ENCODE measurements at regions not wholly inside any gene's neighbourhood (a gene's known extent, or its start where the extent isn't known, plus 50 kb on each side); places are given as distances from the start of the nearest gene placed in this dataset.

DNA sequence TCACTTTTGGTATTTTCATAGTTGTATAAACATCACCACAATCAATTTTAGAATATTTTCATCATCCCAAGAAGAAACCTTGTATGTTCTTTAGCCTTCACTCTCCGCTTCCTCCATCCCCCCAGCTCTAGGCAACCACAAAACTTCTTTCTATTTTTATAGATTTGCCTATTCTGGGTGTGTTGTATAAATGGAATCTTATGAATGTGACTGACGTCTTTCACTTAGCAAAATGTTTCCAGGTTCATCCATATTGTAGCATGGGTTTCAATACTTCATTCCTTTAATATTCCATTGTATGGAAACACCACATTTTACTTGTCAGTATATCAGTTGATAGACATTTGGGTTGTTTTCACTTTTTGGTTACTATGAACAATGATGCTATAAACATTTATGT, 335.8 kb upstream of the GOLIM4 start:
- DNase-seq, result no peak

DNA sequence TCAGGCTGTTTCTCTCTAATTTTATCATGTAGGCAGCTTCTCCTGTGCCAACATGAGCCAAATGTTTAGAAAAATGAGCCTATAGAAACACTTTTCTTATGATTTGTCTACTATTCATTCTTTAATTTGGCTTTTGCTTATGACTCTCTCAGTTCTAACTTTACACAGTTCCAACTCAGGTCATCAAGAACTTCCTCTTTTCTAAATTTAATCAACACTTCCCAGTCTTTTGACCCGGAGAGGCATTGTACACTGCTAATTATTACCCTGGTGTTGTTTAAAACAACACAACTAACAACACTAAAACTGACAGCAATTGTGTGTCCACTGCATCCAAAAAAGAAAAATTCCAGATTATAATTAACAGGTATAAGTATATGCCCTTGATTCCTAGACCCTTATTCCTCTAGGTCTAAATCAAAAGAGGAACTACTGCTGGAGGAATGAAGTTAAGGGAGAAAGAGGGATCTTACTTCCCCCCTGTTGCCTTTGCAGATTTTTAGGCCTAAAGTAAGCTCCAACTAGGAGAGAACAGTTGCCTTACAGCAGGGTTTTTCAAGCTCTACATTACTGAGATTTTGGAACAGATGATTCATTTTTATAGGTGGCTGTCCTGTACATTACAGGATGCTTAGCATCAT, 332.2 kb upstream of the GOLIM4 start:
- DNase-seq, result no peak

DNA sequence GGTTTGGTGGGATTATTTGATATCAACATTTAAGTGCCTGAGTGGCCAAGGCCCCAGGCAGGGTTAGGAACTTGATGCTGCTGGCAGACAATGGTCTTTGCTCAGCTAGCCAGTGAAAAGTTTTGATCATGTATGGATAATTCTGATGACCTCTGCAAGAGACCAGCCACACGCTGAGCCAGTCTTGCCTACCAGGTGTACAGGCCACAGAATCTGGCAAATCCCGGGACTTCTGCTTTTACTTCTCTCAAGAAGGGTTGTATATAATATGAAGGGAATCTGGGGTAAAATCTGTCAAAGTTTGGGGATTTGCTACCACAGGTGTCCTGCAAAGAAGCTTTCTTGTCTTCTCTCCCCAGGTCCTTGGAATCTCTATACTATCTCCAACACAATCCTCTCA, 331.4 kb upstream of the GOLIM4 start:
- DNase-seq, result no peak

DNA sequence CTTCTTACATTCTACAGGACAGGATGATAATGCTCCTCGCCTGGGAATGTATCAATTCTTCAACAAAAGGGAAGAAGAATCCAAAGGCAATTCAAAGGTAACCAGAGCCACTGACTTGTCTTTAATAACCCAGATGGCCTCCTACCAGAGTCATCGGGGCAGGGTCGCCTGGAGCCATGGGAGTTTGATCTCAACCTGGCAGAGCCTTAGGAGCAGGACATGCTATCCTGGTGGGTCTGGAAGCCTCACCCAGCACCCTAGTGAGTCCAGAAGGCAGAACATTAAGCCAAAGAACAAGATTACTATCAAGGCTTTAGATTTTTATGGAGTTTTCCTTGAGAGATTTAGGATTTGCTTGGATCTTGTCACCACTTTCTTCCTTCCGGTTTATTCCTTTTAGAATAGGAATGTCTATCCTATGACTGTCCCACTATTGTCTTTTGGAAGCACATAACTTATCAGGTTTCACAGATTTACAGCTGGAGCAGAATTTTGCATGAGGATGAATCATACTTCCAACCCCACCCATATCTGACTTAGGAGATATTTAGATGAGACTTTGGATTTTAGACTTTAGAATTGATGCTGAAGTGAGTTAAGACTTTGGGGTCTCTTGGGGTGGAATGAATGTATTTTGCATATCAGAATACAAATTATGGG, 330.3 kb upstream of the GOLIM4 start:
- DNase-seq, result no peak

DNA sequence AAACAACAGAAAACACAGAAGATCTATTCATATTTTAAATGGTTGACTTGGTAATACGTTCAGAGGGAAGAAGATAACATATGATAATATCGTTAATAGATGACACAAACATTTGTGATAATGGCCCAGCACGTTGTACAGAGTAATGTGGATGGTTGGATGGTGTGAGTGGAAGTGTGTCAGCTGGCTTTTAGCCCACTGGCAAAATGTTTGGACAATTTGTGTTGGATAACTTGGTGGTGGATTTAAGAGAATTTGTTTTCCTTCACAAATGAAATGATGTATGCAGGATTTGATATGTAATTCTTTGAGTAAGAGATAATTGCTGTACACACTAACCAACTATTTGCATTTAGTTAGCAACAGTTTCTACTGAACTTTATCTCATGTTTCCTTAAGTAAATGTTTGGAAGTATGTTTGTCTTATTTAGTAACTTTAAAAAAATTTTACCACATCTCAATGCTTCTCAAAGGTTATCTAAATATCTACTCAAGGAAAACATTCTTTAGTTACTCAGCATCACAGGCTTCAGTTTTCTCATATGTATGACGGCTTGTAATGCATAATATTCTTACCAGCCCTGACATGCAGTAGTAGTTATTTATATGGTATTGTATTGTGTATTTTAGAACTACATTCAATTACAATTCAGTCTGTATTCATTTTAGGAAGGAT, 328.5 kb upstream of the GOLIM4 start:
- DNase-seq, result no peak

DNA sequence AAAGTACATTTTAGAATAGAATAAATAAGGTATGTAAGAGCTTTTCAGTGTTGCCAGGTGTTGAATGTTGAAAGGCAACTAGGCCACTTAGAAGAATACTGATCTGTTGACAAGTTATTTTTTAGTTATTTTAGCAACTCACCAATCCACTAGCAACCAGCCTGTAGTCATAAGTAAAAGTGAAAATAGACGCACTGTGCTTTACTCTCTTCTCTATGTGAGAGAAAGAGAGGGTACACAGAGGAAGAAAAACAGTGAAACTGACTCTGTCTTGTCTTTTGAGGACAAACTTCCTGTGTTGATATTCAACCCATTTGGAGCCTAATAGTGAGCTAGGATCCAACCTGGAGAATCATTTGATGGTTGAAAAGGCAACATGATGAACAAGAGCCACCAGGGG, 327.1 kb upstream of the GOLIM4 start:
- DNase-seq, result no peak

DNA sequence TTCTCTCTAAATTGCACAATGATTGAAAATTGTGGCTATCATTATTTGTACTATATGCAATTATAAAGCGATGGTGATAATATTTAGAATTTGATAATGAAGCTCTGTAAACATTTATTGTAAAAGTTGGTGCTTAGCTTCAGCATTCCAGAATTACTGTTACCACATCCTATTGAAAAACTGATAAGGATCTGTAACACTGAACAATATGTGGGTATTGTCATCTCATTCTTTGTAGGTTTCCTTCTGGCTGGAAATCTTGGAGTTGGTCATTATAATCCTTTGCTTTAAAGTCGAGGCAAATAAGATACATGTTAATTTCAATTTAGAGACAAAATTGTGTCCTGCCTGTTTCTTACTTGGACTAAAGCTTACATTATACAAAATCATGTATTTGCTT, 323.4 kb upstream of the GOLIM4 start:
- no peak for DNase-seq

DNA sequence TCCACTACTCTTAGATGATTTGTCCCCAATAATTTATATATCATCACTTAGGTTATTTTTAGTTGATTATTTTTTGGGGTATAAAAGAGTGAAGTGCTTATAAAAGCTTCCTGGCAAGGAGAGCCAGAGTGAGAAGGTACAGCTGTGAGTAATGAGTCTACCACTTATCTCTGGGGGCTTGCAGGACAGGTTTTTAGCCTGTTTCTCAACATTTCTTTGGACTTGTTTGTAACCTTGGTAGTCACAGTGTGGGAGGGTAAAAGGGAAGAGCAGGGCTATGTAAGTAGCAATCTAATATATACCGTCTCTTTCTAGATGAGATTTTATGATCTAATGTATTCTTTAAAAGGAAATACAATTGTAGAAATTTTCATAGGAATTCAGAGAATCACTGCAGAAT, 321.3 kb upstream of the GOLIM4 start:
- no peak for DNase-seq

DNA sequence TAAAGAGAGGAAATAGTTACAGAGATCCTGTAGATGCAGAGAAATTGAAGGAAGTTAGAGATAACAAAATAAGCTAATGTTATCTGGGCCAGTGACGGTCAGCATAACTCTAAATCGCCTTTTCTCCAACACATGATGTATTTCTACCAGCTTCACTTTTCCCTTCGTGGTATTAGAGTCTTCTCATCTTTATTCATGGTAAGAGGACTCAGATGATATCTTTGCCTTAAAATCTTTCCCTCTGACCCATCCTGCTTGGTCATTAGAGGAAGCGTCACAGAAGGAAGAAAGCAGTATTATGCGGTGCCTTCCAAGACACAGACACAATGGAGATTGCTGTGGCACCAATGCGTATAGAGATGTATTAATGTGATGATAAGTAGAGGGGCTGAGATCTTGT, 320.7 kb upstream of the GOLIM4 start:
- no peak for DNase-seq

DNA sequence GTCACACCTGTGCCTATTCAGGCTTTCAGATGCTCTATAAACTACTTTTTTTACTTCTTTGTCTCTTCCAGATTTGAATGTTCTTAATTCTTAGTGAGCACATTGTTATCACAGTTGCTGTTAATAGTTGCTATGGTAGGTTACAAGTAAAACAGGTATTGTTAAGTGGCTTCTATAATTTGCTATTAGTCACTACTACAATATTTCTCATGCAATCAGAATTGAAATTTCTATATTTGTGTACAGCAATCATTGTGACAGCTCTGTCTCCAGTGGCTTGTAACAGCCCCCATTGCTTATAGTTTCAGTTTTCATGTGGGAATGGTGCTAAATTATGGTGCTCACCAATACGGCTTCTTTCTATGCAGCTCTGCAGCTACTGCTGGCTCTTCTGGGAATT, 318.4 kb upstream of the GOLIM4 start:
- DNase-seq, result no peak

DNA sequence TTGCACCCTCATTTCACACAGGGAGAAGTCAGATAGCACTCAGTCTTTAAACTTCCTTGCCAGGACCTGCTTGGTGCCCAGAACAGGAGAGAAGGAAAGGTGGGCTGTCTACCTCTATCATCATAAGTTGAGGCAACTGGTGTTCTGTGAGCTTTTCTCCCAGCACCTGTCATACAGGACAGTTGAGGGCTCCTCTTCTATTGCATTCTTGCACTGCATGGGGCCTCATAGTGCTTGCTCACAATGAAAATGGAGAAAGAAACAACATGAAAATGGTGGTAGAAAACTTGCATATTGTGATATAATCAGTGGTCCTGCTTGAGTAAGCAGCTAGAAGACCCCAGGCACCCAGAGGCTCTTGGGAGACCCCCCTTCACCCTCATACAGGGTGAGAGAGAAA, 311.7 kb upstream of the GOLIM4 start:
- DNase-seq, result no peak

DNA sequence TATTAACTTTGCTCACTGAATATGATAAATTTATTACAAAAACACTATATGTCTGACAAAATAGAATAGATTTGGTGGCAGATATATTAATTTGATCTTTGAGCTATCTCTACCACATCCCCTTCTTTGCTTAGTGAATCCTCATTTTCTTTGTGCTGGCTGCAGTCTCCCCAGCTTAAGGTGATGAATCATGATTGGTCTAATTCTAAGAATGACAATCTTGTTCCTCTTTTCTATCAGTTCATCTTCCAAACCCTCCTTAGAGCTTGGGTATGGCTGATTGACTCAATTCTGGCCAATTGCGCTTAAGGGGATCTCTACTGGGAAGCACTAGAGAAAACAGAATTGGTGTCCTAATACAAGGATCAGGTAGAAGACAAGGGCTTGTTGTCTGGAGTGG, 309.6 kb upstream of the GOLIM4 start:
- DNase-seq, result no peak

DNA sequence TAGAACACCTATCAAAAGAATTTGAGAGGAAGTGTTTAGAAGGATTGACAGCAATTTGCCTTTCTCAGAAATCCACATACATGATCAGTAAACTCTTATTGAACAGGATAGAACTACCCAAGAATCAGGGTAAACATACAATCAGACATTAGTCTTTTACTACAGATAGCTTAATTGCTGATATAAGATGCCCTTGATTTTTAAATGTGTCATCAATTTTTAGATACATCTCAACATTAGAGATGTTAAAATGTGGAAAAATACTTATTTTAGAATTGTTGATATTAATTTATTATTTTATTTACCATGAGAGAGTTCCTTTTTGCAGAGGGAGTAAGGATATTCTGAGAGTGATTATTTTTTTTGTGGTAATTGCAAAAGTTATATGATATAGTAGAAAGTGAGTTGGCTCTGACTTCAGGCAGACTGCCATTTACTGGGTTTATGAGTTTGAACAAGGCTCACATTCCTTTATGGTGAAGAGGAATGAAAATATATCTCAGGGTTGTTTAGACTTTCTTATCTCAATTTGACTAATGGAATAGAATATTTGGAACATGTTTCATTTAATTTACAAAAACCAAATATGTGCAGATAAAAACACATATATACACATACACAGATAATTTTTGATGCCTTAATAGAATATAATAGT, 302.8 kb upstream of the GOLIM4 start:
- DNase-seq, result no peak

DNA sequence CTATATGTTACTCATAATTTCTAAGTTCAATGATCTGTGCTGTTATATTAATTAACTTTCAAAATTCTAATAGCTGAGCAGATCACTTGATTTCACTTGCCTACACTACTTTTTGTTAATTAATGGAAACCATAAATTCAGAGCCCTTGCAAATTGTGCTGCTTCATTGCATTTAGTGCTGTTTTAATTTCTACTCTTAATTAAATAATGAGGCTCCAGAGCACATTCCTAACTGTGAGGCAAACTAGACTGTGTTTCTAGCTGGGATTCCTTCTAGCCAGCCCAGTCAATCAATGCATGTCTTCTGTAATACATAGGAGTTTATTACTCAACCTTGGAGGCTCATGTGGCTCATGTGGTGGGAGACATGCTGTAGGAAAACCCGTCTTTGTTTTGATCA, 301.1 kb upstream of the GOLIM4 start:
- no peak for DNase-seq

DNA sequence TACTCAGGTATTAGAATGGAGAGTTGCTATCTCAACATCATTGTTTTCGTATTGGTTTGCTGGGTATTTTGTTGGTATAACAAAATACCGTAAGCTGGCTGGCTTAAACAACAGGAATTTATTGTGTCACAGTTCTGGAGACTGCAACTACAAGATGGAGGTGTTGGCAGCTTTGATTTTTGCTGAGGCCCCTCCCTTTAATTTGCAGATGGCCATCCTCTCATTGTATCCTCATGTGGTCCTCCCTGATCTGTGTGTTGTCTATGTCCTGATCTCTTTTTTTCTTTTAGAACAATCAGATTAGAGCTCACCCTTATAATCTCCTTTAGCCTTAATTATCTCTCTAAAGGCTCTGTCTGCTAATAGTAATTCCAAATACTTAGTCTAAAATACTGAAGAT, 299.8 kb upstream of the GOLIM4 start:
- DNase-seq, result no peak

DNA sequence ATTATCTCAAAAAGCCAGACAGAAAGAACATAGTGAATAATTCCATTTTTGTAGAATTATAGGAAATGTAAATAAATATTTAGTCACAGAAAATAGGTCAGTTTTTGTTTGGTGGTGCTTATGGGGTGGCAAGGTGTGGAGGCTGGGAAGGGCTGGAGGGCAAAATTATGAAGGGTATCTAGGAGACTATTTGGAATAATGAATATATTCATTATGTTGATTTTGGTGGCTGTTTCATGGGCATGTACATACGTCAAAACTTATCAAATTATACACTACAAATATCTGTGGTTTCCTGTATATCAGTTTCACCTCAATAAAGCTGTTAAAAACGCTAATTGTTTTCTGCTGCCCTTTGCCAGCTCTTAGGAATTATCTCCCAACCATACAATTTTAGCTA, 298.7 kb upstream of the GOLIM4 start:
- DNase-seq, result no peak

DNA sequence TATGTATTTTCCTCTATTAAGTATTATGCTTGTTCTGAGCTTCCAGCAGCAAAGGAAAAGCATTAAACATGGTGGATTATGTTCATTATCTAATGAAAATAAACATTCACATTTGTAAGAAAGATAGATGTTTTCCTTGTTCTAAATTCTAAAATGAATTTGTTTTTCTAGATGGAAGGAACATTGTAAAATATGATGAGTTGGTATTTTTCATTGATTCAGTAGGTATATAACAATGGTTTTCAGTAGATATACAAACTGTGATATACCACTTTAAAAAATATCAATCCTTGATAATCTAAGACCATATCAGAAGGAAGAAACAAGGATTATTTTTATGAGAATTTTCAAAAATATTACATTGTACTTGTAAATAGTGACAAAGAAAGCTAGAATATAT, 290.6 kb upstream of the GOLIM4 start:
- no peak for DNase-seq

DNA sequence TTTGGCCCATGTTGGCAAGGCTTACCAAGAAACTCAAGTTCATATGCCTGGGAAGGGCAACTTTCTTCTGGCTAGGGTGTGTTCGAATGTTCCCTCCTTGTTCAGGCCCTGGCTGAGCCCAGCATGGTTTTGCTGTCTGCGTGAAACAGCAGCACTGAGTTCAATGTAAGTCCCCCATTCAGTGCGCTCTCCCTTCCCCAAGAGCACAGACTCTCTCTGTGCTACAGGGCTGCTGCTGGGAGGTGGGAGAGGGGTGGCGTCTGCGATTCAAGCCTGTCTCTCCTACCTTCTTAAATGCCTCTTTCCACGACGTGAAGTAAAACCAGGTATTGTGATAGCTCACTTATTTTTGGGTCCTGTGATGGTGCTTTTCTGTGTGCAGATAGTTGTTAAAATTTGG, 289.3 kb upstream of the GOLIM4 start:
- no peak for DNase-seq

DNA sequence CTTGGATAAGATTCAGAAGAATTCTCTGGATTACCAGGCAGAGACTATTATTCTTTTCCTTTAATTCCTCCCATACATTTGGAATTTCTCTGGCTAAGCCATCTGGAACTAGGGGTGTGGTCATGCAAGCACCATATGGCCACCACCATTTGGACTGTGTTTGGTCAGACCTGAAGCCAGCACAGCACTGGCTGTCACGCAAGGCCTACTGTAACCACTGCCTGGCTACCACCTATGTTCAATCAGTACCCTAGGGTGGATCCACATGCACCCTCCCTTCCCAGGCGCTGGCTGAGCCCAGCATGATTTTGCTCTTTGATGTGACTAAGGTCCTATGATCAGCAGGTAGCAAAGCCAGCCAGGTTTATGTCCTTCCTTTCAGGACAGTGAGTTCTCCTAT, 287.8 kb upstream of the GOLIM4 start:
- DNase-seq, result no peak

DNA sequence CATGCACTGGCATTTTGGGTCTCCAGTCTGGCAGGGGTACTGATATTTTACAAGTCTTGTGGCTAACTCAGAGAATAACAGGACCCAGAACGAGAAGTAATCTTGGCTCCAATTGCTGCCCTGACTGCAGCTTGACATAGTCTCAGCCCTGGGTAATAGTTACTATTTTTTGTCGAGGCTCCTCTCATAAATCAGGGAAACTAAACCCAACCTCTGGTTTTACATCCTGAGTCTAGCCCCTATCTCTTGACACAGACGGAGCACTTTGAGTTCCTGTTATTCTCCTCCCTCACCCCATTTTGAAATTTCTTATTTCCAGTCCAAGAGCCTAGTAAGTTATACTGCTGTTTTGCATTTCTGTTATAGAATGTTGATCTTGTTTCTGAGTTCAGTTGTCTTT, 276.1 kb upstream of the GOLIM4 start:
- DNase-seq, result no peak

DNA sequence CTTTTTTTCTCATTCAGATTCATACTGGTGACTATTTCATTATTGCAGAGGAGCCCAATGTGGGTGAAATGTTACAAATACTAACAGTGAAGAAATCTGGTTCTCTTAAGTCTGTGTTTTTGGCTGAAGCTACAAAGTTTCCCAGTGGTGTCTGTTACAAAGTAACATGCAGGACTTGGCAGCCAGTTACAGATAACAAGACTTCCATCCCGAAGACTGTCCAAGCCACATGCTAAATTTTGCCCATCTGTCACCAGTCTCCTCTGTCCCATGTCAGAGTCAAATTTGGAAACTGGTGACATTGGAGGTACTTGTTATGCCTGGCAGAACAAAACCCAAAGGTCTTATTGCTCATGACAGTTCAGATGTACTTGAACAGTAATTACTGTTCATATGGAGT, 269.2 kb upstream of the GOLIM4 start:
- DNase-seq, result no peak

DNA sequence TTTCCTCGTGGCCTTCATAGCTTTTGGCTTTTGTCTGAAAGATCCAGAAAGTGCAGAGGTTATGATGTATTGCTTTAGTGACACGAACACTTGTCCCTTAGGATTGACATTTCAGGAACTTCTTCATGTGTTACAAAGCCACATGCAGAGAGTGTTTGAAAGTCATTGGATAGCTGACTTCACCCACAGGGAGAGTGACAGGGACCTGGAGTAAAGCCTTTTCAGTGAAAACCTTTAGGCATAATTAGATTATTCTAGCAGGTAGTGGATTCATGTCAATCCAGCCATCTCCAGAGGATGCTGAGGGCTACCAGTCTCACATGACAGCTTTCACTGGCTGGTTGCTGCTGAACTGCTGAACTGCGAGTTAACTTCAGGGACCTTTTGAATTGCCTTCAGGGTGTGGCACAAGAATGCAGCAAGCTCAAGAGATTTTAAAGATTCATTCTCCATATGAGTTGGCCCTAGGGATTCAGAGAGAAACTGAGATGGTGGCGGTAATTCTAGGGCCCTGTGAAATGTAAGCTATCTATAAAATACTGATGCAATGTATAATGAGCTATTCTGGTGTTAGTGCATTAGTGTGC, 267.0 kb upstream of the GOLIM4 start:
- no peak for DNase-seq

DNA sequence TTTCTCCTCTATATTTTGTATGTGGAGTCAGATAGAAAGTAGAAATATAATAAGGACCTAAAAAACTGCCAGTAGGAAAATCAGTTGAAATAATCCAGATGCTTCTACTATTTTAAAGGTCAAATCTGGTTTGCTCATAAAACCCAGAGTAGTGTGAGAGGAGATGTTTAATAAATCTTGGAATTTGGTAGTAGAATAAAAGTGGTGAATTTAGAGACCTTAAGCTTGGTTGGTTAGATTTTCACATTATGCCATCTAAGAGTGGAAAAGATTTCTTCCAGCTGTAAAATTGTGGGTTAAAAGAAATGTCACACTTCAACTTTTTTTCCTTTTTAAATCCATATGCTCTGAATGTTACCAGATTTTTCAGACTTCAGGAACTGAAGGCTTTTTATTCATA, 266.4 kb upstream of the GOLIM4 start:
- DNase-seq, result no peak

DNA sequence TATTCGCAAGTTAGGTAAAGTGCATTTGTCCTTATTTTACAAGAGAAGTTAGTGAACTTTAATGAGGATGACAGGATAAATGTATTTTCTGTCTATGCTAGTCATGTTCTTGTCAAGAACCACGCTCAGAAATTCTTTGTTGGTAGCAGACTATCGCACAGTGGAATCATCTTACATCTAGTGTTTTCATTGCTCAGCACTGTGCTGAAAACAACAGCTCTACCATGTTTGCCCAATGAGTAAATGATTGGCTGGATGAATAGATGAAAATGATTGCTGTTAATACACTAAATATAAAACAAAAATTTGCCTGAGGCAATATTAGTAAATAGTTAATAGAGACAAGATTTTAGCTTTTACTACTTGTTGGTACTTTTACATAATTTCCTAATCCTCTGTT, 265.3 kb upstream of the GOLIM4 start:
- no peak for DNase-seq

Data from CD4-positive, alpha-beta T cell treated with Interleukin-1 beta for 1 hour (primary cell).